K562 (cell line): ENCODE measurements at regions not wholly inside any gene's neighbourhood (a gene's known extent, or its start where the extent isn't known, plus 50 kb on each side); places are given as distances from the start of the nearest gene placed in this dataset.

Experiments
- ARNT ChIP-seq, 2 experiments: fragments of 450-650 bp; IDR thresholded peaks; 2 replicates each; pipeline ENCODE4 v1.6.1; 2016; ENCODE audit warnings: mild to moderate bottlenecking in 1 of 2
- CEBPG ChIP-seq, 3 experiments: fragments of 200-800 bp in 1 of 3; sonication (Bioruptor generic) in 1 of 3; sonication (generic) in 1 of 3; formaldehyde crosslinking in 1 of 3; IDR thresholded peaks in 2 of 3; conservative IDR thresholded peaks in 1 of 3; 2 replicates each; pipeline versions ENCODE4 v1.6.1 to v1.8.0; 2016 to 2022; ENCODE audit warnings: missing compliant biosample characterization in 2 of 3, missing genetic modification characterization in 2 of 3, mild to moderate bottlenecking in 1 of 3, missing genetic modification reagents in 1 of 3
- CREM ChIP-seq: IDR thresholded peaks from 2 replicates; pipeline ENCODE4 v1.6.1; 2014; ENCODE audit warnings: antibody characterized with exemption, low read depth
- E2F5 ChIP-seq: sonication (generic); formaldehyde crosslinking; IDR thresholded peaks from 2 replicates; pipeline ENCODE4 v1.8.0; 2022; ENCODE audit warnings: mild to moderate bottlenecking, missing genetic modification reagents
- HDAC1 ChIP-seq, 2 experiments: fragments of 450-650 bp; IDR thresholded peaks; 2 replicates each; pipeline ENCODE4 v1.6.1; 2016 to 2017; ENCODE audit warnings: inconsistent platforms in 1 of 2, mild to moderate bottlenecking in 1 of 2, moderate library complexity in 1 of 2
- MAFF ChIP-seq: IDR thresholded peaks from 2 replicates; pipeline ENCODE4 v1.6.1; 2012; ENCODE audit warnings: low read length, improper control_type of control experiment
- MEF2D ChIP-seq: conservative IDR thresholded peaks from 2 replicates; pipeline ENCODE4 v1.6.1; 2016; ENCODE audit warnings: low read depth, missing genetic modification characterization, missing compliant biosample characterization
- RB1 ChIP-seq: fragments of 450-650 bp; IDR thresholded peaks from 2 replicates; pipeline ENCODE4 v1.6.1; 2017; ENCODE audit warnings: low read depth, mild to moderate bottlenecking
- SMARCC2 ChIP-seq: fragments of 450-650 bp; IDR thresholded peaks from 2 replicates; pipeline ENCODE4 v1.6.1; 2017; ENCODE audit warnings: antibody characterized with exemption, moderate library complexity, mild to moderate bottlenecking, low read depth
- TRIM24 ChIP-seq, 2 experiments: fragments of 450-650 bp; IDR thresholded peaks; 2 replicates each; pipeline ENCODE4 v1.6.1; 2016
- ZNF280A ChIP-seq: fragments of 450-650 bp; IDR thresholded peaks from 2 replicates; pipeline ENCODE4 v1.6.1; 2018; ENCODE audit warnings: mild to moderate bottlenecking, low read depth; ENCODE audit not compliant: partially characterized antibody
- ZNF347 ChIP-seq: fragments of 450-650 bp; formaldehyde crosslinking; IDR thresholded peaks from 2 replicates; pipeline ENCODE4 v1.4.0; 2020; ENCODE audit warnings: low read depth, mild to moderate bottlenecking, moderate library complexity
- ZNF507 ChIP-seq: conservative IDR thresholded peaks from 2 replicates; pipeline ENCODE4 v1.6.1; 2017; ENCODE audit warnings: missing genetic modification characterization, missing compliant biosample characterization
- ZNF511 ChIP-seq: sonication (generic); formaldehyde crosslinking; IDR thresholded peaks from 2 replicates; pipeline ENCODE4 v1.8.0; 2022; ENCODE audit warnings: mild to moderate bottlenecking, missing genetic modification reagents
- ZNF592 ChIP-seq: fragments of 450-650 bp; IDR thresholded peaks from 2 replicates; pipeline ENCODE4 v1.6.1; 2017; ENCODE audit warnings: antibody characterized with exemption, mild to moderate bottlenecking

- TF ChIP-seq ZNF280A (no peak), CREM (peak; percentile 41; the same call in 1 of the 2 replicates), CEBPG (CRISPR knock-in tag; IDR thresholded peaks at IDR 0.05) (no peak), CEBPG (tag; conservative IDR thresholded peaks at IDR 0.05 in 1 of 2, IDR thresholded peaks at IDR 0.05 in 1 of 2) (no peak), SMARCC2 (peak; percentile 86), MAFF (peak; percentile 70), ARNT (IDR thresholded peaks at IDR 0.05) (peak; percentile 69 to 70; a peak in 3 of 4 replicates), ZNF592 (peak; percentile 81), ZNF507 (tag) (no peak), ZNF347 (no peak), ZNF511 (CRISPR knock-in tag) (no peak), MEF2D (tag) (no peak; the same call in 1 of the 2 replicates), RB1 (no peak), TRIM24 (IDR thresholded peaks at IDR 0.05) (peak; percentile 85 to 90; a peak in 3 of 4 replicates), HDAC1 (IDR thresholded peaks at IDR 0.05) (0 out of 4 replicates have a peak, but pooled peaks of 1 of the 2 experiments have one; percentile 54), E2F5 (CRISPR knock-in tag) (no peak)
Measured at GRCh38 chr3:152976239-152976638, 141.3 kb downstream of the P2RY1 start (continued).
